GM20000 (cell line): ENCODE measurements at regions not wholly inside any gene's neighbourhood (a gene's known extent, or its start where the extent isn't known, plus 50 kb on each side); places are given as distances from the start of the nearest gene placed in this dataset.

Source experiments
- DNase-seq: peaks from one replicate; pipeline ENCODE4 v3.0.0; 2012; ENCODE audit warnings: low spot score
- TF ChIP-seq, protein P1 (sequence below): IDR thresholded peaks from 2 replicates; pipeline ENCODE4 v1.5.1; 2012; ENCODE audit warnings: mild to moderate bottlenecking, control low read depth; ENCODE audit errors: extremely low read depth, missing control alignments

DNA sequence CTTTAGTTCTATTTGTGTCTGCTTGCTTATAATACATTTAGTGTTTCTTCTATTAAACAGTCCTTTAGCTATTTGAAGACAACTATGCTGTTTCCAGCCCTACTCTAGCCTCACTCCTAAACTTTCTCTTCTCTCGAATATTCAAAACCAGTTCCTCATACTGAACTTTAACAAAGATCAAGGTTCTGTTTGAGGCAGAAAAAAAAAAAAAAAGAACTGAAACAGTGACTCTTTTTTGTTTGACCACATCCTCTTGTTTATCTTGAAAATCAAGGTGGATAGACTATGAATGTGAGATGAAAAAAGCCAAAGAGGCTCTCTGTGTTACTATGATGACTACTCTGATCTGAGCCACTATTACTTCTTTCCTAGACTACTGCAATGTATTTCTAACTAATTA is 154.3 kb downstream of the ZNF365 start:
- TF ChIP-seq, protein P1, sequence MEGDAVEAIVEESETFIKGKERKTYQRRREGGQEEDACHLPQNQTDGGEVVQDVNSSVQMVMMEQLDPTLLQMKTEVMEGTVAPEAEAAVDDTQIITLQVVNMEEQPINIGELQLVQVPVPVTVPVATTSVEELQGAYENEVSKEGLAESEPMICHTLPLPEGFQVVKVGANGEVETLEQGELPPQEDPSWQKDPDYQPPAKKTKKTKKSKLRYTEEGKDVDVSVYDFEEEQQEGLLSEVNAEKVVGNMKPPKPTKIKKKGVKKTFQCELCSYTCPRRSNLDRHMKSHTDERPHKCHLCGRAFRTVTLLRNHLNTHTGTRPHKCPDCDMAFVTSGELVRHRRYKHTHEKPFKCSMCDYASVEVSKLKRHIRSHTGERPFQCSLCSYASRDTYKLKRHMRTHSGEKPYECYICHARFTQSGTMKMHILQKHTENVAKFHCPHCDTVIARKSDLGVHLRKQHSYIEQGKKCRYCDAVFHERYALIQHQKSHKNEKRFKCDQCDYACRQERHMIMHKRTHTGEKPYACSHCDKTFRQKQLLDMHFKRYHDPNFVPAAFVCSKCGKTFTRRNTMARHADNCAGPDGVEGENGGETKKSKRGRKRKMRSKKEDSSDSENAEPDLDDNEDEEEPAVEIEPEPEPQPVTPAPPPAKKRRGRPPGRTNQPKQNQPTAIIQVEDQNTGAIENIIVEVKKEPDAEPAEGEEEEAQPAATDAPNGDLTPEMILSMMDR = no peak
- DNase-seq = peak; percentile 67

DNA sequence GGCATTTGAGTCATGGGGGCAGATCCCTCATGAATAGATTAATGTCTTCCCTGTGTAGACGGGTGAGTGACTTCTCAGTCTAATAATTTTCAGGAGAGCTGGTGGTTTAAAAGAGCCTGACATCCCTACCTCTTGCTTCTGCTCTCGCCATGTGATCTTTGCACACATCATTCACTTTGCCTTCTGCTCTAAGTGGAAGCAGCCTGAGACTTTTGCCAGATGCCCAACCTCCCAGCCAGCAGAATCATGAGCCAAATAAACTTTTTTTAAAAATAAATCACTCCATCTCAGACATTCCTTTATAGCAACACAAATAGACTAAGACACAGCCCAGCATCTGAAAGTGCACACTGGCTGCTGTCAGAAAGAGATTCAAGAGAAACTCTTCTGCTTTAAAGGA is 155.2 kb downstream of the ZNF365 start:
- TF ChIP-seq, protein P1 = no peak

DNA sequence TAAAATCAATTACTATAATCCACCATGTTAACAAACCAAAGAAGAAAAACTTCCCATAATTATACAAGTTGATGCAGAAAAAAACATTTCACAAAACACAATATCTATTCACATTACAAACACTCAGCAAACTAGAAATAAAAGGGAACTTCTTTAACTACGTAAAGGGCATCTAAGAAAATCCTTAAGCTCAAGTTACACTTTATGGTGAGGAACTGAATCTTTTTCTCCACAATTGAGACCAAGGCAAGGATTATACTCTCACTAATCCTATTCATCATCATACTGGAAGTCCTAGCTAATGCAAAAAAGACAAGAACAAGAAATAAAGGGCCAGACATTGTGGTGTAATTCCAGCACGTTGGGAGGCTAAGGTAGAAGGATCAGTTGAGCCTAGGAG is 159.9 kb downstream of the ZNF365 start:
- TF ChIP-seq, protein P1 = no peak
- DNase-seq = no peak

More for the DNA sequence above, 155.2 kb downstream of the ZNF365 start:
- DNase-seq = no peak

DNA sequence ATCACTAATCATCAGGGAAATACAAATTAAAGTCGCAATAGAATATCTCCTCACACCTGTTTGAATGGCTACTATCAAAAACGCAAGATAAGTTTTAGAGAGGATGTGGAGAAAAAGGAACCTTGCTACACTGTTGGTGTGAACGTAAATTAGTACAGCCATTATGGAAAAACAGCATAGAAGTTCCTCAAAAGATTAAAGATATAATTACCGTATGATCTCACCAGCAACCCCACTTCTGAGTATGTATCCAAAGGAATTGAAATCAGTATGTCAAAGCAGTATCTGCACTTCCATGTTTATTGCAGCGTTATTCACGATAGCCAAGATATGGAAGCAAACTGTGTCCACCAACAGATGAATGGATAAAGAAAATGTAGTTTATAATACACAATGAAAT is 164.4 kb downstream of the ZNF365 start:
- TF ChIP-seq, protein P1 = no peak
- no peak for DNase-seq

DNA sequence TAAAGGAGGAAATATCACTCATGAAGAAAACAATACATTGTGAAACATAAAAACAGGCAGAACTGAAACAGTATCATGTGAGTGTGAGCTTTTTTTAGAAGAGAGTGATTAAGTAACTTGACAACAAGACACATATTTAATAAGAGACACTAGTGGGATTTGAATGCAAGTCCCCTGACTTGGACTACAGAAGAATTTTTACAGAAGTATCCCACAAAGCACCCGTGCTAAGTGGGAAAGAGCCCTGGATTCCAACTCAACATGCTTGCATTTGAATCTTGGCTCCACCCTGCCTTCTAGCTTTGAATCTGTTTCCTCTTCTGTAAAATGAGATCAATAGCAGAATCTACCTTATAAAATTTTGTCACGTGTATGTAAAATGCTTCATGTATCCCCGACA is 166.2 kb downstream of the ZNF365 start:
- DNase-seq = peak; percentile 19
- TF ChIP-seq, protein P1 = no peak

DNA sequence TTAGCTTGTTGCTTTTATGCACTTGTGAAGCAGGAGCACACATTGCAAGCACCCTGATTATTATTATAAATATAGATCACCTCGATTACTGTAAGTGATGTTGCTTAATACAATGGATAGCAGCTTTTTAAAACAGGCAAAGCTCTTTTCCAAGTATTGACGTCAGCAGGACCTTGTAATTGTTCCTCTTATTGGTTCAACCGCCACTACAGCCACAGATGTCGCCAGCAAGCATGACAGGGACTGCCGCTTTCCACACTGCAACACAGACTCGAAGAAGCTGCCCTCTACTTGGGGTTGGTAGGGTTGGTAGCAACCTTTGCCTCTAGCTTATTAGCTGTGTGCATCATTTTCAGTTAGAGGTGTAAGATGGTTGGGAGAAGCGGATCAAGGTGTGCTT is 167.6 kb downstream of the ZNF365 start:
- DNase-seq = no peak
- TF ChIP-seq, protein P1 = no peak

DNA sequence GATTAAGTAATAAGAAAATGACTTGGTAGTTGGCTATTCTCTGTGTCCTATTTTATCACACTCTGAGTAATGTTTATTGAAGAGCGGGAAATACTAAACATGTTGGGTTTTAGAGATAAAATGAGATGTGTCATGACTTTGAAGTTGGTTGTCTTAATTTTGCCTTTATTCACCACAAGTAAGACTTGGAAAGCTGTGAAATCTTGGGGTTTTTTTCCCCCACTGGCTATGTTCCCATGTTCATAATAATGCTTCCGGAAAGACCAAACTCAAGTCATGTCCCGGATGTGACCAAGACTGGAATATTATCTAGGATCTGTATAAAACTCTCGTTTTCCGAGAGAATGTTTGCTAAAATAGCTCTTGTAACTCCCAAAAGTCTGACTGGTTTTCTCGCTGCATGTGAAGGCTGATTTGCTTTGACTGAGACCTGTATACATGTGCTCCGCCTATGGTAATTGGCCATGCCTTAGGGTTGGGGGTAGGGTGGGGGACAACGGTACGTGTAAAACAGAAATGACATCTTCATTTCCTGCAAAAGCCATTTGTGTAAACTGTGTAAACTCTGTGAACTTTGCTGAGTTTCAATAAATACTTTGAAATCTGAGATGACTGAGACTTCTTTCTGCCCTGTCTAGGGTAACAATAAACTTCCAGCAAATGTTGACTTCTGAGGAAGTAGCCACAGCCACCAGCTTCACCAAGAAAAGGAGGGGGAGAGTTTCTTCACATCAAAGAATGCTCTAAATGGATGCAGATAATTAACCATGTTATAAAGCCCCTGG is 169.6 kb downstream of the ZNF365 start:
- TF ChIP-seq, protein P1 = no peak
- no peak for DNase-seq
